Right lung (tissue), 2 donors: ENCODE measurements at regions not wholly inside any gene's neighbourhood (a gene's known extent, or its start where the extent isn't known, plus 50 kb on each side); places are given as distances from the start of the nearest gene placed in this dataset.
"Not testable (repeated sequence)": the region's sequence is repeated elsewhere in the genome, so short reads cannot be mapped to it uniquely, and the experiment has no call there.

Source experiments
- DNase-seq, 2 donors: peaks; one replicate each; pipeline ENCODE4 v3.0.0-alpha.2; 2013

GRCh38 chr1:96541491-96541890 lies 180.1 kb upstream of the PTBP2 start:
- DNase-seq, result no peak

- no peak for DNase-seq
These were observed 177.3 kb upstream of the PTBP2 start for GRCh38 chr1:96544051-96544830.

GRCh38 chr1:96544831-96545221 lies 176.8 kb upstream of the PTBP2 start:
- DNase-seq, result no peak

GRCh38 chr1:96545935-96546656 lies 175.5 kb upstream of the PTBP2 start:
- no peak for DNase-seq

GRCh38 chr1:96550061-96550460 lies 171.5 kb upstream of the PTBP2 start:
- no peak for DNase-seq

- DNase-seq, result no peak
These were observed 169.1 kb upstream of the PTBP2 start for GRCh38 chr1:96552451-96552850.

GRCh38 chr1:96553811-96554210 lies 167.8 kb upstream of the PTBP2 start:
- DNase-seq, result no peak

- no peak for DNase-seq
These were observed 167.2 kb upstream of the PTBP2 start for GRCh38 chr1:96554364-96554763.

GRCh38 chr1:96557336-96557735 lies 164.2 kb upstream of the PTBP2 start:
- no peak for DNase-seq

- no peak for DNase-seq
These were observed 162.9 kb upstream of the PTBP2 start for GRCh38 chr1:96558635-96559034.

GRCh38 chr1:96559181-96559580 lies 162.4 kb upstream of the PTBP2 start:
- no peak for DNase-seq

- no peak for DNase-seq
These were observed 161.6 kb upstream of the PTBP2 start for GRCh38 chr1:96559707-96560596.

GRCh38 chr1:96562094-96562493 lies 159.5 kb upstream of the PTBP2 start:
- DNase-seq, result no peak

- not testable (repeated sequence) for DNase-seq
These were observed 157.2 kb upstream of the PTBP2 start for GRCh38 chr1:96564401-96564800.

GRCh38 chr1:96565546-96565945 lies 156.0 kb upstream of the PTBP2 start:
- no peak for DNase-seq

- no peak for DNase-seq
These were observed 152.9 kb upstream of the PTBP2 start for GRCh38 chr1:96568639-96569038.

- DNase-seq, result no peak
These were observed 152.3 kb upstream of the PTBP2 start for GRCh38 chr1:96569288-96569687.

GRCh38 chr1:96579636-96580035 lies 141.9 kb upstream of the PTBP2 start:
- DNase-seq, result no peak

GRCh38 chr1:96580920-96581319 lies 140.7 kb upstream of the PTBP2 start:
- DNase-seq, result no peak

- no peak for DNase-seq
These were observed 139.8 kb upstream of the PTBP2 start for GRCh38 chr1:96581772-96582171.

- DNase-seq, result no peak
These were observed 137.7 kb upstream of the PTBP2 start for GRCh38 chr1:96583903-96584302.

- DNase-seq, result no peak
These were observed 134.4 kb upstream of the PTBP2 start for GRCh38 chr1:96587222-96587621.
